Spleen (tissue), 7 donors: ENCODE measurements at regions not wholly inside any gene's neighbourhood (a gene's known extent, or its start where the extent isn't known, plus 50 kb on each side); places are given as distances from the start of the nearest gene placed in this dataset.
"Not testable (repeated sequence)": the region's sequence is repeated elsewhere in the genome, so short reads cannot be mapped to it uniquely, and the experiment has no call there.

Experiments used
- POLR2A ChIP-seq, 3 donors: fragments of 450-650 bp; IDR thresholded peaks; one replicate each; pipeline ENCODE4 v1.5.1; 2017; ENCODE audit warnings: antibody characterized with exemption in 3 of 3, mild to moderate bottlenecking in 1 of 3
- TF ChIP-seq, protein P1 (sequence below), 11 experiments: fragments of 200-600 bp in 7 of 11; fragments of 450-650 bp in 4 of 11; sonication (generic) in 4 of 11; IDR thresholded peaks in 8 of 11; conservative IDR thresholded peaks in 3 of 11; 1 replicate in 7 of 11; 2 replicates in 4 of 11; pipeline versions ENCODE4 v1.4.0 to v1.8.0; 2016 to 2021; ENCODE audit warnings: antibody characterized with exemption in 11 of 11, inconsistent platforms in 4 of 11, mild to moderate bottlenecking in 1 of 11
- donor health status: DM: no; HTN: no; CAD: no; lungs with moderate emphysema.
- donor health status: DM: no; HTN: no; CAD: no.
- donor health status: DM: no; HTN: no; CAD: no.

DNA sequence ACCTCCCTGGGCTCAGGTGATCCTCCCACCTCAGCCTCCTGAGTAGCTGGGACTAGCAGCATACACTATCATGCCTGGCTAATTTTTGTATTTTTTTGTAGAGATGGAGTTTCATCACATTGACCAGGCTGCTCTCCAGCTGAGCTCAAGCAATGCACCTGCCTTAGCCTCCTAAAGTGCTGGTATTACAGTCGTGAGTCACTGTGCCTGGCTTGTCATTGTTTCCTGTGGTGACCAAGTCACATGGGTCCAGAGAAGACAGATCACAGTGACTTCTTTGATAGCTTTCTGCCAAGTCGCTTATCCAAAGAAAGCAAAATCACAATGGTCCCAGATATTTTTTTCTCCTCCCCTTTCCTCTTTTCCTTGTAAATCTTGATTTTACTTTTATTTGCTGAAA lies 96.7 kb upstream of the NBPF11 start:
- TF ChIP-seq, protein P1, sequence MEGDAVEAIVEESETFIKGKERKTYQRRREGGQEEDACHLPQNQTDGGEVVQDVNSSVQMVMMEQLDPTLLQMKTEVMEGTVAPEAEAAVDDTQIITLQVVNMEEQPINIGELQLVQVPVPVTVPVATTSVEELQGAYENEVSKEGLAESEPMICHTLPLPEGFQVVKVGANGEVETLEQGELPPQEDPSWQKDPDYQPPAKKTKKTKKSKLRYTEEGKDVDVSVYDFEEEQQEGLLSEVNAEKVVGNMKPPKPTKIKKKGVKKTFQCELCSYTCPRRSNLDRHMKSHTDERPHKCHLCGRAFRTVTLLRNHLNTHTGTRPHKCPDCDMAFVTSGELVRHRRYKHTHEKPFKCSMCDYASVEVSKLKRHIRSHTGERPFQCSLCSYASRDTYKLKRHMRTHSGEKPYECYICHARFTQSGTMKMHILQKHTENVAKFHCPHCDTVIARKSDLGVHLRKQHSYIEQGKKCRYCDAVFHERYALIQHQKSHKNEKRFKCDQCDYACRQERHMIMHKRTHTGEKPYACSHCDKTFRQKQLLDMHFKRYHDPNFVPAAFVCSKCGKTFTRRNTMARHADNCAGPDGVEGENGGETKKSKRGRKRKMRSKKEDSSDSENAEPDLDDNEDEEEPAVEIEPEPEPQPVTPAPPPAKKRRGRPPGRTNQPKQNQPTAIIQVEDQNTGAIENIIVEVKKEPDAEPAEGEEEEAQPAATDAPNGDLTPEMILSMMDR (IDR thresholded peaks at IDR 0.05 in 8 of 11, conservative IDR thresholded peaks at IDR 0.05 in 3 of 11) = not testable (repeated sequence)
- TF ChIP-seq POLR2A (IDR thresholded peaks at IDR 0.05) = not testable (repeated sequence)
